Left ventricle myocardium inferior (tissue), 1 donor: ENCODE measurements at regions not wholly inside any gene's neighbourhood (a gene's known extent, or its start where the extent isn't known, plus 50 kb on each side); places are given as distances from the start of the nearest gene placed in this dataset.

ENCODE experiments used
- DNase-seq: peaks from one replicate; pipeline ENCODE4 v3.0.0-alpha.2; 2020
- H3K27ac ChIP-seq: fragments of 200-600 bp; replicated peaks from 2 replicates; pipeline ENCODE4 v1.8.0; 2021
- H3K27me3 ChIP-seq: fragments of 200-600 bp; 2 replicates; pipeline ENCODE4 v1.8.0; 2021; ENCODE audit warnings: low read depth
- H3K36me3 ChIP-seq: fragments of 200-600 bp; 2 replicates; pipeline ENCODE4 v1.8.0; 2021
- H3K4me1 ChIP-seq: fragments of 200-600 bp; 2 replicates; pipeline ENCODE4 v1.8.0; 2021
- H3K4me3 ChIP-seq: fragments of 200-600 bp; 2 replicates; pipeline ENCODE4 v1.8.0; 2021; ENCODE audit warnings: mild to moderate bottlenecking, moderate library complexity
- H3K9me3 ChIP-seq: fragments of 200-600 bp; replicated peaks from 2 replicates; pipeline ENCODE4 v1.8.0; 2021
- intact Hi-C: fragments of 100-400 bp; cut with micrococcal nuclease; formaldehyde crosslinking; loops from one replicate; pipeline ENCODE4 v1.11.0; 2022
- TF ChIP-seq, protein P1 (sequence below): fragments of 200-600 bp; IDR thresholded peaks from 2 replicates; pipeline ENCODE4 v1.8.0; 2021; ENCODE audit warnings: antibody characterized with exemption, mild to moderate bottlenecking, borderline replicate concordance
- donor health status: DM: no; HTN: yes; CAD: no; lungs with severe emphysema.

DNA sequence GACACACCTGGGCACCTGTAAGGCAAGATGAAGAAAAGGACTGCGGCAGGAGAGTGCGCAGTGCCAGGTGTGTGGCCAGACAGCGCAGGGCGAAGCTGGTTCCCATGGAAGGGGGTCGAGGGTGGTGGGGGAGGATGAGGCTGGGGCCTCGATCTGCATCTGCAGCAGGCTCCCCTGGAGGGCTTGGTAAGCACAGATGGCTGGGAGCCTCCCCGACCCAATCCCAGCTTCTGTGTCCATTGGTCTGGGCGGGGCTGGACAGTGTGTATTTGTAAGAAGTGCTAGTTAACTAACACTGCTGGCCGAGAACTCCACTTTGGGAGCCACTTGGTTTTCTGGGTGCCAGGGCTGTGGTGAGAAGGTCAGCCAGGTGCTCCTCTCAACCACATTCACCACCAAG lies 385.1 kb upstream of the IRX1 start:
- Histone ChIP-seq H3K4me1 (no peaks in the 10 kb centered on the region), H3K9me3 (no peaks in the 10 kb centered on the region), H3K4me3 (no peak overlapping the region), H3K36me3 (no peaks in the 10 kb centered on the region), H3K27ac (no peak overlapping the region), H3K27me3 (peaks cover 31% of the 10 kb centered on the region)
- TF ChIP-seq, protein P1, sequence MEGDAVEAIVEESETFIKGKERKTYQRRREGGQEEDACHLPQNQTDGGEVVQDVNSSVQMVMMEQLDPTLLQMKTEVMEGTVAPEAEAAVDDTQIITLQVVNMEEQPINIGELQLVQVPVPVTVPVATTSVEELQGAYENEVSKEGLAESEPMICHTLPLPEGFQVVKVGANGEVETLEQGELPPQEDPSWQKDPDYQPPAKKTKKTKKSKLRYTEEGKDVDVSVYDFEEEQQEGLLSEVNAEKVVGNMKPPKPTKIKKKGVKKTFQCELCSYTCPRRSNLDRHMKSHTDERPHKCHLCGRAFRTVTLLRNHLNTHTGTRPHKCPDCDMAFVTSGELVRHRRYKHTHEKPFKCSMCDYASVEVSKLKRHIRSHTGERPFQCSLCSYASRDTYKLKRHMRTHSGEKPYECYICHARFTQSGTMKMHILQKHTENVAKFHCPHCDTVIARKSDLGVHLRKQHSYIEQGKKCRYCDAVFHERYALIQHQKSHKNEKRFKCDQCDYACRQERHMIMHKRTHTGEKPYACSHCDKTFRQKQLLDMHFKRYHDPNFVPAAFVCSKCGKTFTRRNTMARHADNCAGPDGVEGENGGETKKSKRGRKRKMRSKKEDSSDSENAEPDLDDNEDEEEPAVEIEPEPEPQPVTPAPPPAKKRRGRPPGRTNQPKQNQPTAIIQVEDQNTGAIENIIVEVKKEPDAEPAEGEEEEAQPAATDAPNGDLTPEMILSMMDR, result no peak
- no peak for DNase-seq
- intact Hi-C loops, result no loop called here

DNA sequence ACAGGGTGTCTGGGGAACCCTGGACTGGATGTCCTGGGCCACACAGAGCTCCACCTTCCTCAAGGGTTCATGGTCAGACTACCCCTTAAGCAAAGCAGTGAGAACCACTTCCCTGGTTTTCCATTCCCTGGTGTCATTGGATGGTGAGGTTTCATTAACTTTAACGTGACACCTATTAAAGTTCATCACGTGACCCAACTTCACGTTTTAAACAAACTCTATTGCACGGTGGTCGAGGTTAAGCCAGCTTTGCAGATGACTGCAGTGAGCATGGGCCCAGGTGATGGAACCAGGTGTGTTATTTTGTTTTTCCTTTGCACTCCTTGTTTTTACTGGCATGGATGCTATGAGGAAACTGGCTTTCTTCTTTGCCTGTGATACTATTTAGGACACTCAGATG lies 385.7 kb upstream of the IRX1 start:
- H3K4me1 ChIP-seq, result no peaks in the 10 kb centered on the region
- no peak overlapping the region for H3K4me3 ChIP-seq
- no peak for DNase-seq
- H3K27me3 ChIP-seq, result peaks cover 25% of the 10 kb centered on the region
- H3K27ac ChIP-seq, result no peak overlapping the region
- TF ChIP-seq, protein P1, result no peak
- no peaks in the 10 kb centered on the region for H3K9me3 ChIP-seq
- no peaks in the 10 kb centered on the region for H3K36me3 ChIP-seq
- intact Hi-C loops, result no loop called here

DNA sequence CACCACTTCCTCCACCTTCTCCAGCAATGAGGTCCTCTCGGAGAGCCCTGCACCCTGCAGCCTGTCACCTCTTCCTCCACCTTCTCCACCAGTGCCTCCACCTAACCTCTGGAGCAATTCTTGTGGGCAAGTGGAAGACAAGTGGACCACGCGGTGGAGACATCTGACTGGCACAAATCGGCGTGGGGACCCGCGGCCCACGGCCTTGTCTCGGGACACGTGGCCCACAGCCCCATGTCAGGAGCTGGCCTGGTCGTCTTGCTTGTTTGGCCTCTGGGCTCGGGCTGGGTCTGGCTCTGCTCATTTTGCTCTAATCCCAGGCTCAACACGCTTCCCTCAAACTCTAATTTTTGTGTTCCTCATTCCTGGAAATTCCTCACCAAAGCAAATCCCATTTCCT lies 393.1 kb upstream of the IRX1 start:
- intact Hi-C loops, result no loop called here
- H3K4me1 ChIP-seq, result peaks cover 3% of the 10 kb centered on the region
- no peak overlapping the region for H3K4me3 ChIP-seq
- DNase-seq, result no peak
- H3K27ac ChIP-seq, result no peak overlapping the region
- TF ChIP-seq, protein P1, result no peak
- peaks cover 67% of the 10 kb centered on the region for H3K27me3 ChIP-seq
- peaks cover 7% of the 10 kb centered on the region for H3K9me3 ChIP-seq
- H3K36me3 ChIP-seq, result no peaks in the 10 kb centered on the region

DNA sequence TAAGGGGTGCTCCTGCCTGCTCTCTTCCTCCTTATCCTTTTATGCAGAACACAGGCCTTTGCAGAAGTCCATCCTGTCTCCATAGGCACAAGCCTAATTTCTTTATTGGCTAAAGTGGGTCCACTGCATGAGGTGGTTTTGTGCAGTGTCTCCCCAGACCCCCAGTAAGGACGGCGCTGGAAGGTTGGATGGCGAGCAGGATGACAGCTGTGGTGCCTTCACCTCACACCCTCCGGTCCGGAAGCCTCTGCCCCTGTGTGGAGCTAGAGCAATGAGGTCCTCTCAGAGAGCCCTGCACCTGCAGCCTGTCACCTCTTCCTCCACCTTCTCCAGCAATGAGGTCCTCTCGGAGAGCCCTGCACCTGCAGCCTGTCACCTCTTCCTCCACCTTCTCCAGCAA lies 393.7 kb upstream of the IRX1 start:
- no peak overlapping the region for H3K27ac ChIP-seq
- TF ChIP-seq, protein P1, result no peak
- DNase-seq, result no peak
- intact Hi-C loops, result no loop called here
- no peak overlapping the region for H3K4me3 ChIP-seq
- H3K4me1 ChIP-seq, result peaks cover 5% of the 10 kb centered on the region
- peaks cover 7% of the 10 kb centered on the region for H3K9me3 ChIP-seq
- H3K27me3 ChIP-seq, result peaks cover 73% of the 10 kb centered on the region
- no peaks in the 10 kb centered on the region for H3K36me3 ChIP-seq

DNA sequence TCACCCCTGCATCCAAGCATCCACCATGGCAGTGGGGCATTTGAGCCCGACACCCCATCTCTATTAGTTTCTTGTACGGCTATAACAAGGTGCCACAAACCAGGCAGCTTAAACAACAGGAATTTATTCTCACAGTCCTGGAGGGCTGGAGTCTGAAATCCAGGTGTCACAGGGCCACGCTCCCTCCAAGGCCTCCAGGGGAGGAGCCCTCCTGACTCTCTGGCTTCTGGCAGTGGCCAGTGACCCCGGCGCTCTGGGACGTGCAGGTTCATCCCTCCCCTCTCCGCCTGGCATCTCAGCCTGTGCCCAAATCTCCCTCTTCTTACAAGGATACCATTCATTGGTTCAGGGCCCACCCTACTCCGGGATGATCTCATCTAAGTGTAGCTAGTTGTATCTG lies 394.5 kb upstream of the IRX1 start:
- peaks cover 7% of the 10 kb centered on the region for H3K9me3 ChIP-seq
- peaks cover 5% of the 10 kb centered on the region for H3K4me1 ChIP-seq
- TF ChIP-seq, protein P1, result no peak
- intact Hi-C loops, result no loop called here
- no peak for DNase-seq
- H3K27me3 ChIP-seq, result peaks cover 81% of the 10 kb centered on the region
- no peak overlapping the region for H3K27ac ChIP-seq
- H3K4me3 ChIP-seq, result no peak overlapping the region
- no peaks in the 10 kb centered on the region for H3K36me3 ChIP-seq
